HepG2 (cell line): ENCODE measurements at regions not wholly inside any gene's neighbourhood (a gene's known extent, or its start where the extent isn't known, plus 50 kb on each side); places are given as distances from the start of the nearest gene placed in this dataset.

Experiments used
- ATAC-seq: fragments of 200-7000 bp; cut with Tn5 transposase; 3 replicates; pipeline ENCODE4 v1.9.1; 2020; ENCODE audit warnings: mild to moderate bottlenecking, moderate library complexity
- BruUV-seq: library from RNA; stranded (reverse); fragments of 400-500 nt; replicated peaks from 2 replicates; lab custom pipeline; 2021; lab: Mats Ljungman, UMichigan
- CTCF ChIA-PET: fragments of 300-600 bp; formaldehyde crosslinking; extraction: SDS; loops from one replicate; lab custom pipeline; 2021; ENCODE audit warnings: low total read pairs, inconsistent platforms, low intra/inter-chr PET ratio; lab: Yijun Ruan, JAX
- POLR2A ChIA-PET: fragments of 350-600 bp; sonication (Branson Sonifier 250); formaldehyde crosslinking; loops from one replicate; lab custom pipeline; 2020; ENCODE audit warnings: antibody characterized with exemption, inconsistent platforms; lab: Yijun Ruan, JAX
- DNase-seq: peaks from one replicate; pipeline ENCODE4 v3.0.0-alpha.2; 2015; ENCODE audit warnings: low spot score
- FAIRE-seq: peaks from 3 replicates; lab custom pipeline; 2011; peaks lifted over from hg19 to GRCh38; lab: Jason Lieb, UNC
- H2AFZ ChIP-seq: one replicate; pipeline ENCODE4 v1.6.1; 2011; ENCODE audit warnings: low read length, inconsistent platforms
- H3K27ac ChIP-seq: fragments of 300-600 bp; 3 replicates; pipeline ENCODE4 v1.8.0; 2011; ENCODE audit warnings: mixed run types, mild to moderate bottlenecking, mixed read lengths, low read length, inconsistent platforms; ENCODE audit not compliant: insufficient read depth; ENCODE audit errors: extremely low read length
- H3K27me3 ChIP-seq, 2 experiments: fragments of 200-600 bp in 1 of 2; 2 replicates in 1 of 2; 3 replicates in 1 of 2; pipeline versions ENCODE4 v1.6.0 to v1.8.0; 2011; ENCODE audit warnings: low read length in 2 of 2, mild to moderate bottlenecking in 2 of 2, moderate library complexity in 2 of 2, inconsistent platforms in 1 of 2; ENCODE audit not compliant: insufficient read depth in 2 of 2, control insufficient read depth in 1 of 2
- H3K36me3 ChIP-seq, 2 experiments: fragments of 200-600 bp in 1 of 2; replicated peaks in 1 of 2; 2 replicates in 1 of 2; 3 replicates in 1 of 2; pipeline versions ENCODE4 v1.5.1 to v1.8.0; 2011; ENCODE audit warnings: low read length in 2 of 2, inconsistent platforms in 1 of 2; ENCODE audit not compliant: insufficient read depth in 2 of 2, control insufficient read depth in 1 of 2
- H3K4me1 ChIP-seq: 2 replicates; pipeline ENCODE4 v1.5.1; 2012; ENCODE audit warnings: low read length, inconsistent platforms; ENCODE audit not compliant: insufficient read depth
- H3K4me2 ChIP-seq: 2 replicates; pipeline ENCODE4 v1.6.0; 2011; ENCODE audit warnings: low read depth, low read length, inconsistent platforms
- H3K4me3 ChIP-seq, 3 experiments: fragments of 200-600 bp in 1 of 3; sonication (generic), shearing (Covaris generic) in 1 of 3; replicated peaks in 1 of 3; 2 replicates each; pipeline ENCODE4 v1.5.1; 2011 to 2016; ENCODE audit warnings: low read length in 3 of 3, inconsistent platforms in 2 of 3, low read depth in 2 of 3, mild to moderate bottlenecking in 2 of 3, control low read depth in 1 of 3, mixed read lengths in 1 of 3; ENCODE audit not compliant: insufficient read depth in 1 of 3
- H3K79me2 ChIP-seq: one replicate; pipeline ENCODE4 v1.6.1; 2011; ENCODE audit warnings: low read length, inconsistent platforms; ENCODE audit not compliant: insufficient read depth
- H3K9ac ChIP-seq: 2 replicates; pipeline ENCODE4 v1.6.0; 2011; ENCODE audit warnings: mild to moderate bottlenecking, low read depth, low read length, inconsistent platforms; ENCODE audit not compliant: insufficient read depth
- H3K9me3 ChIP-seq: 2 replicates; pipeline ENCODE4 v1.5.1; 2012; ENCODE audit warnings: mild to moderate bottlenecking, low read length
- H4K20me1 ChIP-seq: 2 replicates; pipeline ENCODE4 v1.6.0; 2011; ENCODE audit warnings: inconsistent platforms, mild to moderate bottlenecking, low read length, moderate library complexity; ENCODE audit not compliant: insufficient read depth
- GMEB1 ChIP-seq: sonication (generic); formaldehyde crosslinking; IDR thresholded peaks from 2 replicates; pipeline ENCODE4 v1.5.1; 2020; ENCODE audit warnings: missing genetic modification reagents, mild to moderate bottlenecking, borderline replicate concordance
- HNF4G ChIP-seq, 2 experiments: sonication (generic) in 1 of 2; formaldehyde crosslinking in 1 of 2; IDR thresholded peaks; 2 replicates each; pipeline versions ENCODE4 v1.4.0 to v1.6.1; 2011 to 2020; ENCODE audit warnings: borderline replicate concordance in 2 of 2, low read depth in 2 of 2, mild to moderate bottlenecking in 2 of 2, low read length in 1 of 2, missing genetic modification reagents in 1 of 2, moderate library complexity in 1 of 2
- KDM2A ChIP-seq: sonication (generic); formaldehyde crosslinking; IDR thresholded peaks from 2 replicates; pipeline ENCODE4 v1.4.0; 2020; ENCODE audit warnings: low read depth, missing genetic modification reagents, borderline replicate concordance
- NFYB ChIP-seq: sonication (generic); formaldehyde crosslinking; IDR thresholded peaks from 2 replicates; pipeline ENCODE4 v1.4.0; 2020; ENCODE audit warnings: missing genetic modification reagents
- ZBTB26 ChIP-seq: IDR thresholded peaks from 2 replicates; pipeline ENCODE4 v1.6.1; 2016; ENCODE audit warnings: missing compliant biosample characterization, missing genetic modification reagents, borderline replicate concordance
- ZFX ChIP-seq: sonication (generic); formaldehyde crosslinking; IDR thresholded peaks from 2 replicates; pipeline ENCODE4 v1.4.0; 2020; ENCODE audit warnings: mild to moderate bottlenecking, low read depth, missing genetic modification reagents, moderate library complexity
- ZIK1 ChIP-seq: sonication (generic); formaldehyde crosslinking; IDR thresholded peaks from 2 replicates; pipeline ENCODE4 v1.5.0; 2020; ENCODE audit warnings: mild to moderate bottlenecking, low read depth, missing genetic modification reagents, borderline replicate concordance
- ZNF12 ChIP-seq: sonication (generic); formaldehyde crosslinking; IDR thresholded peaks from 2 replicates; pipeline ENCODE4 v1.5.0; 2020; ENCODE audit warnings: missing genetic modification reagents
- ZNF484 ChIP-seq: sonication (generic); formaldehyde crosslinking; IDR thresholded peaks from 2 replicates; pipeline ENCODE4 v1.5.1; 2020; ENCODE audit warnings: mild to moderate bottlenecking, low read depth, missing genetic modification reagents, borderline replicate concordance
- ZNF660 ChIP-seq: sonication (generic); formaldehyde crosslinking; IDR thresholded peaks from 2 replicates; pipeline ENCODE4 v1.5.1; 2020; ENCODE audit warnings: mild to moderate bottlenecking, low read depth, missing genetic modification reagents, borderline replicate concordance
- ZNF841 ChIP-seq: sonication (generic); formaldehyde crosslinking; IDR thresholded peaks from 2 replicates; pipeline ENCODE4 v1.8.1; 2023; ENCODE audit warnings: missing genetic modification reagents, borderline replicate concordance
- in situ Hi-C: cut with HindIII; loops from 2 replicates; pipeline ENCODE4 v1.10.0; 2017; ENCODE audit warnings: low pct_unique_long_range_greater_than_20kb; ENCODE audit not compliant: extremely low pct_ligation_motif_present
- intact Hi-C: fragments of 100-400 bp; cut with micrococcal nuclease; formaldehyde crosslinking; loops from one replicate; pipeline ENCODE4 v1.10.0; 2022; ENCODE audit not compliant: unreplicated experiment
- TF ChIP-seq, protein P1 (sequence below): sonication (generic); formaldehyde crosslinking; IDR thresholded peaks from 2 replicates; pipeline ENCODE4 v1.5.0; 2020; ENCODE audit warnings: missing genetic modification reagents

DNA sequence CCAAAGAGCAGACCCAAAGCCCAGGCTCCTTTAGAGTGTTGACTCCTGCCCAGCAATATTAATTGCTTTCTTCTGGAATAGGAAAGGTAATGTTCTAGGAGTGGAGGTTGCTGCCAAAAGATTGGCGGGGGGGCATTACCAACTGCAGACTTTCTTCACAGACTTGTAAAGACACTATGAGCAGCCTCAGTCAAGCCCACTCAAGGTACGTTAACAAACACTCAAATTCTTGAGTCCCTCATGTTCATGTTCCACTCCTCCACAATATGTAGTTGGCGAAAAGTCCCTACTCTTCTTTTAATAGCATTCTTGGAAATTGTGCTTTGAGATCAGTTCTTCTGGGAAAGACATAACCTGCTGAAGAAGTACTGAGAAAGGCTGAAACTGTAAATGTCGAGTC, 409.2 kb upstream of the KIF2A start (continued):
- TF ChIP-seq GMEB1 (CRISPR knock-in tag) = no peak
- TF ChIP-seq HNF4G (IDR thresholded peaks at IDR 0.05; ENCODE audit: borderline replicate concordance, low read depth, low read length) = no peak
- no peak for TF ChIP-seq HNF4G (CRISPR knock-in tag; IDR thresholded peaks at IDR 0.05; ENCODE audit: borderline replicate concordance, low read depth)
- no peak for TF ChIP-seq ZNF484 (CRISPR knock-in tag)
- TF ChIP-seq NFYB (CRISPR knock-in tag) = no peak
- no peak for TF ChIP-seq ZFX
- TF ChIP-seq ZNF841 (CRISPR knock-in tag) = no peak
- no peak for TF ChIP-seq ZIK1 (CRISPR knock-in tag)
- no peak for TF ChIP-seq ZBTB26 (CRISPR knock-in tag)

- BruUV-seq = no TSS peak
- H3K27me3 ChIP-seq = no peaks in the 10 kb centered on the region
- ChIA-PET POLR2A (no interaction called here), CTCF (no interaction called here)
- ATAC-seq (no peak), FAIRE-seq (no peak), DNase-seq (no peak)
- peaks cover 9% of the 10 kb centered on the region for H3K9me3 ChIP-seq
- H3K79me2 ChIP-seq = no peaks in the 10 kb centered on the region
- H3K36me3 ChIP-seq = no peaks in the 10 kb centered on the region
- no peak overlapping the region for H3K4me2 ChIP-seq
- H4K20me1 ChIP-seq = no peaks in the 10 kb centered on the region
- no peaks in the 10 kb centered on the region for H3K4me1 ChIP-seq
- H2AFZ ChIP-seq = no peak overlapping the region
- no peak overlapping the region for H3K9ac ChIP-seq
- H3K27ac ChIP-seq = no peak overlapping the region
- in situ Hi-C loops = no loop called here
- intact Hi-C loops = no loop called here
- H3K4me3 ChIP-seq = no peak overlapping the region
- TF ChIP-seq, protein P1, sequence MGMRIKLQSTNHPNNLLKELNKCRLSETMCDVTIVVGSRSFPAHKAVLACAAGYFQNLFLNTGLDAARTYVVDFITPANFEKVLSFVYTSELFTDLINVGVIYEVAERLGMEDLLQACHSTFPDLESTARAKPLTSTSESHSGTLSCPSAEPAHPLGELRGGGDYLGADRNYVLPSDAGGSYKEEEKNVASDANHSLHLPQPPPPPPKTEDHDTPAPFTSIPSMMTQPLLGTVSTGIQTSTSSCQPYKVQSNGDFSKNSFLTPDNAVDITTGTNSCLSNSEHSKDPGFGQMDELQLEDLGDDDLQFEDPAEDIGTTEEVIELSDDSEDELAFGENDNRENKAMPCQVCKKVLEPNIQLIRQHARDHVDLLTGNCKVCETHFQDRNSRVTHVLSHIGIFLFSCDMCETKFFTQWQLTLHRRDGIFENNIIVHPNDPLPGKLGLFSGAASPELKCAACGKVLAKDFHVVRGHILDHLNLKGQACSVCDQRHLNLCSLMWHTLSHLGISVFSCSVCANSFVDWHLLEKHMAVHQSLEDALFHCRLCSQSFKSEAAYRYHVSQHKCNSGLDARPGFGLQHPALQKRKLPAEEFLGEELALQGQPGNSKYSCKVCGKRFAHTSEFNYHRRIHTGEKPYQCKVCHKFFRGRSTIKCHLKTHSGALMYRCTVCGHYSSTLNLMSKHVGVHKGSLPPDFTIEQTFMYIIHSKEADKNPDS (CRISPR knock-in tag) = no peak
- TF ChIP-seq ZNF12 (CRISPR knock-in tag) (no peak), ZNF660 (no peak), KDM2A (CRISPR knock-in tag) (no peak)
These were observed 408.8 kb upstream of the KIF2A start for GRCh38 chr5:61897251-61897650.
